AG09319 (cell line): ENCODE measurements at regions not wholly inside any gene's neighbourhood (a gene's known extent, or its start where the extent isn't known, plus 50 kb on each side); places are given as distances from the start of the nearest gene placed in this dataset.
"Not testable (repeated sequence)": the region's sequence is repeated elsewhere in the genome, so short reads cannot be mapped to it uniquely, and the experiment has no call there.

Experiments used
- DNase-seq: peaks from one replicate; pipeline ENCODE4 v3.0.0-alpha.2; 2010; ENCODE audit warnings: low read depth; ENCODE audit errors: extremely low read depth
- TF ChIP-seq, protein P1 (sequence below): IDR thresholded peaks from 2 replicates; pipeline ENCODE4 v1.5.1; 2011; ENCODE audit warnings: low read depth, mild to moderate bottlenecking, inconsistent platforms, low read length, moderate library complexity

- TF ChIP-seq, protein P1, sequence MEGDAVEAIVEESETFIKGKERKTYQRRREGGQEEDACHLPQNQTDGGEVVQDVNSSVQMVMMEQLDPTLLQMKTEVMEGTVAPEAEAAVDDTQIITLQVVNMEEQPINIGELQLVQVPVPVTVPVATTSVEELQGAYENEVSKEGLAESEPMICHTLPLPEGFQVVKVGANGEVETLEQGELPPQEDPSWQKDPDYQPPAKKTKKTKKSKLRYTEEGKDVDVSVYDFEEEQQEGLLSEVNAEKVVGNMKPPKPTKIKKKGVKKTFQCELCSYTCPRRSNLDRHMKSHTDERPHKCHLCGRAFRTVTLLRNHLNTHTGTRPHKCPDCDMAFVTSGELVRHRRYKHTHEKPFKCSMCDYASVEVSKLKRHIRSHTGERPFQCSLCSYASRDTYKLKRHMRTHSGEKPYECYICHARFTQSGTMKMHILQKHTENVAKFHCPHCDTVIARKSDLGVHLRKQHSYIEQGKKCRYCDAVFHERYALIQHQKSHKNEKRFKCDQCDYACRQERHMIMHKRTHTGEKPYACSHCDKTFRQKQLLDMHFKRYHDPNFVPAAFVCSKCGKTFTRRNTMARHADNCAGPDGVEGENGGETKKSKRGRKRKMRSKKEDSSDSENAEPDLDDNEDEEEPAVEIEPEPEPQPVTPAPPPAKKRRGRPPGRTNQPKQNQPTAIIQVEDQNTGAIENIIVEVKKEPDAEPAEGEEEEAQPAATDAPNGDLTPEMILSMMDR, result no peak
- no peak for DNase-seq
Observed at GRCh38 chr6:137282254-137282653, 63.1 kb upstream of the IFNGR1 start.

GRCh38 chr6:137279279-137279678, 60.1 kb upstream of the IFNGR1 start:
- DNase-seq, result not testable (repeated sequence)

DNA sequence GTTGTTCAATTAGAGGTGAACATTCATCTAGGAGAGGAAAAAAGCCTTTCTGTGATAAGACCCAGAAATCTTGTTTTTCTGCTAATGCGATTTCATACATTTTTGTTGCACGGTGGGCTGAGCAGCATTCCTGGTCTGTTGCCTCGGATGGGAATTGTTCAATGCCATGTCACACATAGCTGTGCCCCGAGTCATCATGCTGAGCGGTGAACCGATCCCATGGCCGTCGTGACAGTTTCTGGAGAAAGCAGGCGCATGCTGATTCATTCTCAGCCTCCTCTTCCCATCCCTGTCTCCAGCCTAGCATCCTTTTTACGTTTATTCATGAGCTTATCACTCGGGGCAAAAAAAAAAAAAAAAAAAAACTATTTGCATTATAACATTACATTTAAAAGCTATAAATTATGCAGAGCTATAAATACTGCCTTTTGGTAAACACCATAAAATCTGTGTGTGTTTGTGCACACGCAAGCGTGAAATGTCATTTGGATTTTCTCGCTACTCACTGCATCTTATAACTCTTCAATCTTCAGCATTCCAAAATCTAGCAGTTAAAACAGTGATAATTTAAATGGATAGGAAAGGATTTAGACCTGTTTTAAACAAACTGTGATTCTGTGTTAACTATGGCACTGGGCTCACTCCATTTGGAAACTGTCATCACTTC, 58.9 kb upstream of the IFNGR1 start:
- TF ChIP-seq, protein P1, result no peak
- no peak for DNase-seq

DNA sequence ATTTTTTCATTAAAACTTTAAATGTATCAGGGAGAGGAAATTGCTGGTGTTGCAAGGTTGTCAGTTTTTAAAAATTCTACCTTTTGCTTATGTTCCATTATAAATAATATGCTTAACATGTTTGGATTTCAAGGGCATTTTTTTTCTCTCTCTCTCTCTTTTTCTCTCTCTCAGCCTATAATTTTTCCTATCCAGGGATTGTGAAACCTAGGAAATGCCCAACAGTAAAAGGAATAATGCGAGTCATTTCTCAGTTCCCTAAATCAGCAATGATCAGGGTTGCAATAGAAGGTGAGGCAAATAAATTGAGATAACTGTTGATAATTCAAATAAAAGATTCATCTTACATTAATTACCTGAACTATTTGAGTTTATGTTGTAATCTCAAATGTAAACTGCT, 53.2 kb upstream of the IFNGR1 start:
- TF ChIP-seq, protein P1, result no peak
- DNase-seq, result no peak

GRCh38 chr6:137271245-137272183, 52.3 kb upstream of the IFNGR1 start:
- TF ChIP-seq, protein P1, result peak; percentile 95
- peak; percentile 31 for DNase-seq

DNA sequence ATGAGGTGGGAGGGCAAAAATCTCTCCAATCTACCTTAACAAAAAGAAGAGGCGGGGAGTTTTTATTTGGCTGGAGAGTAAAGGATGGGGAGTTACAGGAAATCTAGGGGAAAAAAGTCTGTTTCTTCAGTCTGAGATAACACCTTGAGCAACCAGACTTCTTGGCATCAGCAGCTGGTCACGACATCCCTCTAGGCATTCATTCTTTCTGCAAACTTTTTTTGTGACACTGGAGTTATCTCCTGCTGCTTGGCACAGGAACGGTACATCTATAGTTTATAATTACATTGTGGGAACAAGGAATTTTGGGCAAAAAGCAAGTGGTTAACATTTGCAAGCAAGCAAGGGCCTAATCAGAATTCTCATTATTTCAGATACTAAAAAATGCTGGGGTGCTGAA, 50.6 kb upstream of the IFNGR1 start:
- TF ChIP-seq, protein P1, result no peak
- no peak for DNase-seq

GRCh38 chr6:137269347-137269746, 50.2 kb upstream of the IFNGR1 start:
- TF ChIP-seq, protein P1, result no peak
- no peak for DNase-seq
